ENCODE measurements at regions not wholly inside any gene's neighbourhood (a gene's known extent, or its start where the extent isn't known, plus 50 kb on each side); places are given as distances from the start of the nearest gene placed in this dataset.

- Histone ChIP-seq H3K27ac (replicated peaks) (no peak overlapping the region), H3K4me3 (replicated peaks; ENCODE audit: insufficient read depth, low read length) (no peak overlapping the region), H3K27me3 (ENCODE audit: insufficient read depth, poor library complexity, severe bottlenecking) (no peaks in the 10 kb centered on the region)
- TF ChIP-seq POLR2AphosphoS5 (IDR thresholded peaks at IDR 0.05; ENCODE audit: low read depth) (no peak), SPI1 (IDR thresholded peaks at IDR 0.05; ENCODE audit: borderline replicate concordance, low read depth) (no peak), CTCF (IDR thresholded peaks at IDR 0.05; ENCODE audit: insufficient read depth, low read length) (no peak), GABPA (IDR thresholded peaks at IDR 0.05; ENCODE audit: low read depth) (no peak), REST (IDR thresholded peaks at IDR 0.05; ENCODE audit: insufficient replicate concordance, low read depth) (no peak)
- DNase-seq (ENCODE audit: low read depth in 1 of 2, low spot score in 1 of 2), result no peak
These were observed 157.0 kb upstream of the DEPDC1 start for GRCh38 chr1:68653882-68654281.

GRCh38 chr1:68673771-68674170, 176.9 kb upstream of the DEPDC1 start:
- no peak overlapping the region for H3K27ac ChIP-seq (replicated peaks)
- DNase-seq (ENCODE audit: low read depth in 1 of 2, low spot score in 1 of 2), result no peak
- TF ChIP-seq REST (IDR thresholded peaks at IDR 0.05; ENCODE audit: insufficient replicate concordance, low read depth) (no peak), POLR2AphosphoS5 (IDR thresholded peaks at IDR 0.05; ENCODE audit: low read depth) (no peak), CTCF (IDR thresholded peaks at IDR 0.05; ENCODE audit: insufficient read depth, low read length) (no peak)
- H3K4me3 ChIP-seq (replicated peaks; ENCODE audit: insufficient read depth, low read length), result no peak overlapping the region
- H3K27me3 ChIP-seq (ENCODE audit: insufficient read depth, poor library complexity, severe bottlenecking), result no peaks in the 10 kb centered on the region

GRCh38 chr1:68675336-68675735, 178.5 kb upstream of the DEPDC1 start:
- DNase-seq (ENCODE audit: low read depth in 1 of 2, low spot score in 1 of 2), result no peak
- TF ChIP-seq REST (IDR thresholded peaks at IDR 0.05; ENCODE audit: insufficient replicate concordance, low read depth), result no peak
- TF ChIP-seq CTCF (IDR thresholded peaks at IDR 0.05; ENCODE audit: insufficient read depth, low read length), result no peak
- no peak for TF ChIP-seq SPI1 (IDR thresholded peaks at IDR 0.05; ENCODE audit: borderline replicate concordance, low read depth)
- TF ChIP-seq GABPA (IDR thresholded peaks at IDR 0.05; ENCODE audit: low read depth), result no peak
- TF ChIP-seq POLR2AphosphoS5 (IDR thresholded peaks at IDR 0.05; ENCODE audit: low read depth), result no peak

More at GRCh38 chr1:68675336-68675735, 178.5 kb upstream of the DEPDC1 start:
- H3K27me3 ChIP-seq (ENCODE audit: insufficient read depth, poor library complexity, severe bottlenecking), result no peaks in the 10 kb centered on the region
- H3K27ac ChIP-seq (replicated peaks), result no peak overlapping the region
- H3K4me3 ChIP-seq (replicated peaks; ENCODE audit: insufficient read depth, low read length), result no peak overlapping the region

Data from HL-60 (cell line).